Fibroblast of lung (primary cell): ENCODE measurements at regions not wholly inside any gene's neighbourhood (a gene's known extent, or its start where the extent isn't known, plus 50 kb on each side); places are given as distances from the start of the nearest gene placed in this dataset.

ENCODE experiments used
- DNase-seq, 2 donors: peaks; one replicate each; pipeline versions ENCODE4 v3.0.0 to v3.0.0-alpha.2; 2010; ENCODE audit warnings: low read depth in 2 of 2
- H2AFZ ChIP-seq: 2 replicates; pipeline ENCODE4 v1.5.1; 2012; ENCODE audit warnings: low read length, control low read depth, inconsistent platforms
- H3K27ac ChIP-seq: 2 replicates; pipeline ENCODE4 v1.5.1; 2011; ENCODE audit warnings: low read length, control low read depth; ENCODE audit not compliant: insufficient read depth
- H3K27me3 ChIP-seq: 2 replicates; pipeline ENCODE4 v1.5.1; 2011; ENCODE audit warnings: mild to moderate bottlenecking, low read length; ENCODE audit not compliant: control insufficient read depth, insufficient read depth
- H3K36me3 ChIP-seq: 2 replicates; pipeline ENCODE4 v1.5.1; 2011; ENCODE audit warnings: low read length; ENCODE audit not compliant: control insufficient read depth, insufficient read depth
- H3K4me1 ChIP-seq: 2 replicates; pipeline ENCODE4 v1.5.1; 2011; ENCODE audit warnings: low read length; ENCODE audit not compliant: control insufficient read depth, insufficient read depth; ENCODE audit errors: extremely low read depth
- H3K4me2 ChIP-seq: 2 replicates; pipeline ENCODE4 v1.5.1; 2011; ENCODE audit warnings: low read length, control low read depth; ENCODE audit not compliant: insufficient read depth; ENCODE audit errors: extremely low read depth
- H3K4me3 ChIP-seq, 4 experiments: fragments of 200-600 bp in 1 of 4; sonication (generic) in 1 of 4; replicated peaks in 1 of 4; 2 replicates each; pipeline ENCODE4 v1.5.1; 2011 to 2016; ENCODE audit warnings: low read length in 4 of 4, low read depth in 3 of 4, mild to moderate bottlenecking in 3 of 4, control low read depth in 2 of 4, inconsistent platforms in 1 of 4, mixed read lengths in 1 of 4; ENCODE audit not compliant: insufficient read depth in 1 of 4; ENCODE audit errors: control extremely low read depth in 1 of 4
- H3K79me2 ChIP-seq: 2 replicates; pipeline ENCODE4 v1.5.1; 2012; ENCODE audit warnings: mild to moderate bottlenecking, low read length, inconsistent platforms; ENCODE audit not compliant: control insufficient read depth, insufficient read depth
- H3K9ac ChIP-seq: 2 replicates; pipeline ENCODE4 v1.5.1; 2011; ENCODE audit warnings: mild to moderate bottlenecking, low read length, control low read depth; ENCODE audit not compliant: insufficient read depth
- H3K9me3 ChIP-seq: 2 replicates; pipeline ENCODE4 v1.5.1; 2012; ENCODE audit warnings: low read depth, low read length; ENCODE audit not compliant: control insufficient read depth, insufficient read depth
- H4K20me1 ChIP-seq: 2 replicates; pipeline ENCODE4 v1.5.1; 2011; ENCODE audit warnings: low read length; ENCODE audit not compliant: control insufficient read depth, insufficient read depth; ENCODE audit errors: extremely low read depth
- EZH2 ChIP-seq: IDR thresholded peaks from 2 replicates; pipeline ENCODE4 v1.5.1; 2012; ENCODE audit warnings: low read length, control low read depth, mild to moderate bottlenecking; ENCODE audit errors: missing control alignments
- TF ChIP-seq, protein P1 (sequence below), 2 donors: IDR thresholded peaks in 1 of 2; conservative IDR thresholded peaks in 1 of 2; 1 replicate in 1 of 2; 2 replicates in 1 of 2; pipeline ENCODE4 v1.5.1; 2011 to 2012; ENCODE audit warnings: low read length in 2 of 2, control low read depth in 1 of 2, inconsistent platforms in 1 of 2, low read depth in 1 of 2, mild to moderate bottlenecking in 1 of 2

DNA sequence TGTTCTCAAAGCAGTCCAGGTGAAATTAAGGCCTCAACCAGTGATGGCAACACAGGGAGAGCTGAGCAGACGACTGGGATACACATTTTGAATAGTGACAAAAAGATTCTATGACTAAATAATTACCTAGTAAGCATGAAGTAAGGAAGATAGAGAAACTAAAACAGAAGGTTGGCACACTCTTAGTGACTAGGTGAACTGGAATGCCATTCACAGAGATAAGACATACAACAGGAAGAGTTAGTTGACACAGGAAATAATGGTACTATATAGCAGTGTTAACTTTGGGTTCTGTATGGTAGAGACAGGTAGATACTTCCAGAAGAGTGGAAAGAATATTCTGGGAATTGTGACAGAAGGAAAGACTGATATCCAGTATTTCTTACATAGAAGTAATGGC is 181.8 kb upstream of the NT5C1B start:
- H4K20me1 ChIP-seq: no peaks in the 10 kb centered on the region
- no peak overlapping the region for H2AFZ ChIP-seq
- H3K79me2 ChIP-seq: no peaks in the 10 kb centered on the region
- H3K9ac ChIP-seq: no peak overlapping the region
- H3K4me3 ChIP-seq: no peak overlapping the region
- no peaks in the 10 kb centered on the region for H3K9me3 ChIP-seq
- H3K4me2 ChIP-seq: no peak overlapping the region
- H3K36me3 ChIP-seq: no peaks in the 10 kb centered on the region
- H3K4me1 ChIP-seq: no peaks in the 10 kb centered on the region
- H3K27me3 ChIP-seq: no peaks in the 10 kb centered on the region
- H3K27ac ChIP-seq: no peak overlapping the region
- DNase-seq: no peak
- TF ChIP-seq, protein P1, sequence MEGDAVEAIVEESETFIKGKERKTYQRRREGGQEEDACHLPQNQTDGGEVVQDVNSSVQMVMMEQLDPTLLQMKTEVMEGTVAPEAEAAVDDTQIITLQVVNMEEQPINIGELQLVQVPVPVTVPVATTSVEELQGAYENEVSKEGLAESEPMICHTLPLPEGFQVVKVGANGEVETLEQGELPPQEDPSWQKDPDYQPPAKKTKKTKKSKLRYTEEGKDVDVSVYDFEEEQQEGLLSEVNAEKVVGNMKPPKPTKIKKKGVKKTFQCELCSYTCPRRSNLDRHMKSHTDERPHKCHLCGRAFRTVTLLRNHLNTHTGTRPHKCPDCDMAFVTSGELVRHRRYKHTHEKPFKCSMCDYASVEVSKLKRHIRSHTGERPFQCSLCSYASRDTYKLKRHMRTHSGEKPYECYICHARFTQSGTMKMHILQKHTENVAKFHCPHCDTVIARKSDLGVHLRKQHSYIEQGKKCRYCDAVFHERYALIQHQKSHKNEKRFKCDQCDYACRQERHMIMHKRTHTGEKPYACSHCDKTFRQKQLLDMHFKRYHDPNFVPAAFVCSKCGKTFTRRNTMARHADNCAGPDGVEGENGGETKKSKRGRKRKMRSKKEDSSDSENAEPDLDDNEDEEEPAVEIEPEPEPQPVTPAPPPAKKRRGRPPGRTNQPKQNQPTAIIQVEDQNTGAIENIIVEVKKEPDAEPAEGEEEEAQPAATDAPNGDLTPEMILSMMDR (conservative IDR thresholded peaks at IDR 0.05 in 1 of 2, IDR thresholded peaks at IDR 0.05 in 1 of 2; ENCODE audit: low read depth in 1 of 2, low read length in 2 of 2): no peak
- no peak for TF ChIP-seq EZH2

DNA sequence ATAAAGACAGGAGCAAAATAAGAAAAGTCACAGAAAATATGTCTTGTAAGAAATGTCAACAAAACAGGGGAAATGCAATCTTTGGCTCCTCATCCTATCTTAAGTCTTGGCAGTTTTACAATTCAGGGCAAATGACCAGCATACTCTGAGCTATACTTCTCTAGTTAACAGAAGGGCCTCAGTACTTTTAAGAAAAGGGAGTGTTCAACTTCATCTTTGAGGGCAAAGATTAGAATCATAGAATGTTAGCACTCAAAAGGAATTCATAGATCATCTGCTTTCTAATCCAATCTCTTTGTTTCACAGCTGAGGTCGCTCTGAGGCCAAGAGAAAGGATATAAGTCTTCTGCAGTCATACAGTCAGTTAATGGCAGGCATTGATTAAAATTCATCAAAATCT is 174.0 kb upstream of the NT5C1B start:
- no peaks in the 10 kb centered on the region for H3K9me3 ChIP-seq
- H4K20me1 ChIP-seq: no peaks in the 10 kb centered on the region
- H3K4me1 ChIP-seq: no peaks in the 10 kb centered on the region
- no peaks in the 10 kb centered on the region for H3K36me3 ChIP-seq
- no peak overlapping the region for H3K27ac ChIP-seq
- DNase-seq: peak; percentile 44 to 48
- no peak overlapping the region for H3K4me3 ChIP-seq
- H3K79me2 ChIP-seq: no peaks in the 10 kb centered on the region
- H3K27me3 ChIP-seq: no peaks in the 10 kb centered on the region
- no peak overlapping the region for H2AFZ ChIP-seq
- TF ChIP-seq, protein P1 (conservative IDR thresholded peaks at IDR 0.05 in 1 of 2, IDR thresholded peaks at IDR 0.05 in 1 of 2; ENCODE audit: low read depth in 1 of 2, low read length in 2 of 2): no peak
- TF ChIP-seq EZH2: no peak
- no peak overlapping the region for H3K9ac ChIP-seq
- H3K4me2 ChIP-seq: no peak overlapping the region

DNA sequence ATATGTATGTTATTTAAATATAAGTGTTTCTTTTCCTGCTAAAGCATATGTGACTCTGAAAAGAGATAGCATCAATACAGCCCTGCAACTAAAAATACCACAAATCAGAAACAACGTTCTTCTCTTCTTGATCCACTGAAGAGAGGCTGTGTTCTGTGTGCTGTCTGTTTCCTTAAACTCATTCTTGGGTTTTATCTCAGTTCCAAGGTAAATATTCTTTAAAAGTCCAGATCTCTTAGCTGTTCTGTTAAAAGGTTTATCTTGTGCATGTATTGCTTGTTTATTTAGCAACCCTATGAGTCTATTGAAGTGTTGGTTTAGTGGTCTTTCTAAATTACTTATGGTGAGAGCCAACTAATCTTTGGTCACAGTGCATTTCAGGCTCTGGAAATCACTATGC is 173.3 kb upstream of the NT5C1B start:
- Histone ChIP-seq H3K27me3 (no peaks in the 10 kb centered on the region), H3K4me1 (no peaks in the 10 kb centered on the region), H3K79me2 (no peaks in the 10 kb centered on the region), H3K4me3 (no peak overlapping the region), H3K9ac (no peak overlapping the region), H3K9me3 (no peaks in the 10 kb centered on the region), H2AFZ (no peak overlapping the region), H3K27ac (no peak overlapping the region), H3K36me3 (no peaks in the 10 kb centered on the region), H3K4me2 (no peak overlapping the region), H4K20me1 (no peaks in the 10 kb centered on the region)
- DNase-seq: peak in 1 of 2 donors; percentile 76
- TF ChIP-seq, protein P1 (conservative IDR thresholded peaks at IDR 0.05 in 1 of 2, IDR thresholded peaks at IDR 0.05 in 1 of 2; ENCODE audit: low read depth in 1 of 2, low read length in 2 of 2): no peak
- TF ChIP-seq EZH2: no peak
